GM23338 (cell line): ENCODE measurements at regions not wholly inside any gene's neighbourhood (a gene's known extent, or its start where the extent isn't known, plus 50 kb on each side); places are given as distances from the start of the nearest gene placed in this dataset. TPM values are rescaled to one million over a fixed set of nuclear protein-coding genes. Genes with fewer than 3 reads are reported as not detected.

ENCODE experiments used
- ZNF462 ChIP-seq: fragments of 250-450 bp; sonication (Bioruptor Pico); IDR thresholded peaks from 2 replicates; pipeline ENCODE4 v1.5.0; 2020; ENCODE audit warnings: mild to moderate bottlenecking, moderate library complexity
- small RNA-seq: library from RNA; depleted of rRNA; stranded (forward); fragments of <200 nt; gene quantifications from one replicate; pipeline ENCODE3, GENCODE V24; 2014; ENCODE audit warnings: low replicate concordance

- TF ChIP-seq ZNF462 (CRISPR knock-in tag): no peak
Observed at GRCh38 chr4:124610211-124610610, 102.3 kb downstream of the ANKRD50 start (continued).

Small RNA genes in the stretch of these regions (small RNA-seq; reads per million reads assigned to genes)
- gene AC093767.1: not detected
